Activated CD8-positive, alpha-beta memory T cell treated with anti-CD3 and anti-CD28 coated beads for 4 hours (primary cell): ENCODE measurements at regions not wholly inside any gene's neighbourhood (a gene's known extent, or its start where the extent isn't known, plus 50 kb on each side); places are given as distances from the start of the nearest gene placed in this dataset.
"Not testable (repeated sequence)": the region's sequence is repeated elsewhere in the genome, so short reads cannot be mapped to it uniquely, and the experiment has no call there.

Source experiments
- DNase-seq, 2 donors: peaks; one replicate each; pipeline ENCODE4 v3.0.0-alpha.2; 2020; ENCODE audit warnings: low read depth in 2 of 2

GRCh38 chr2:42999391-42999841 is 207.0 kb upstream of the HAAO start:
- DNase-seq = no peak

GRCh38 chr2:42998721-42999120 is 206.3 kb upstream of the HAAO start:
- no peak for DNase-seq

GRCh38 chr2:42996528-42996927 is 204.1 kb upstream of the HAAO start:
- DNase-seq = no peak

- no peak for DNase-seq
Measured at GRCh38 chr2:42995752-42996422, 203.5 kb upstream of the HAAO start.

- DNase-seq = not testable (repeated sequence)
Measured at GRCh38 chr2:42989283-42990081, 197.1 kb upstream of the HAAO start.

- DNase-seq = not testable (repeated sequence)
Measured at GRCh38 chr2:42988055-42988454, 195.7 kb upstream of the HAAO start.

- DNase-seq = no peak
Measured at GRCh38 chr2:42987112-42987922, 194.9 kb upstream of the HAAO start.

GRCh38 chr2:42984617-42985016 is 192.2 kb upstream of the HAAO start:
- DNase-seq = no peak

- DNase-seq = no peak
Measured at GRCh38 chr2:42984081-42984480, 191.7 kb upstream of the HAAO start.

- DNase-seq = no peak
Measured at GRCh38 chr2:42980764-42981416, 188.5 kb upstream of the HAAO start.

- DNase-seq = no peak
Measured at GRCh38 chr2:42979870-42980763, 187.7 kb upstream of the HAAO start.

- no peak for DNase-seq
Measured at GRCh38 chr2:42979416-42979869, 187.1 kb upstream of the HAAO start.

GRCh38 chr2:42978887-42979415 is 186.6 kb upstream of the HAAO start:
- DNase-seq = no peak

GRCh38 chr2:42978175-42978886 is 185.9 kb upstream of the HAAO start:
- no peak for DNase-seq

- DNase-seq = no peak
Measured at GRCh38 chr2:42977270-42978174, 185.1 kb upstream of the HAAO start.

GRCh38 chr2:42976351-42976750 is 184.0 kb upstream of the HAAO start:
- no peak for DNase-seq

- peak; percentile 12 to 35 for DNase-seq
Measured at GRCh38 chr2:42974721-42975717, 182.6 kb upstream of the HAAO start.
